GM21360 (cell line): ENCODE measurements at regions not wholly inside any gene's neighbourhood (a gene's known extent, or its start where the extent isn't known, plus 50 kb on each side); places are given as distances from the start of the nearest gene placed in this dataset.
"Not testable (repeated sequence)": the region's sequence is repeated elsewhere in the genome, so short reads cannot be mapped to it uniquely, and the experiment has no call there.

ENCODE experiments used
- ATAC-seq: cut with Tn5 transposase; IDR thresholded peaks from one replicate; pipeline ENCODE4 v1.9.1; 2021; ENCODE audit warnings: mild to moderate bottlenecking, moderate library complexity; ENCODE audit not compliant: unreplicated experiment

GRCh38 chr3:144771381-144771870 lies 799.8 kb downstream of the DIPK2A start:
- ATAC-seq: no peak

- ATAC-seq: no peak
Observed at GRCh38 chr3:144772372-144772771, 800.7 kb downstream of the DIPK2A start.

- no peak for ATAC-seq
Observed at GRCh38 chr3:144773350-144773749, 801.7 kb downstream of the DIPK2A start.

GRCh38 chr3:144774897-144775296 lies 803.3 kb downstream of the DIPK2A start:
- no peak for ATAC-seq

- ATAC-seq: no peak
Observed at GRCh38 chr3:144775551-144775950, 803.9 kb downstream of the DIPK2A start.

- ATAC-seq: no peak
Observed at GRCh38 chr3:144777906-144778305, 806.3 kb downstream of the DIPK2A start.

- no peak for ATAC-seq
Observed at GRCh38 chr3:144791034-144791433, 819.4 kb downstream of the DIPK2A start.

GRCh38 chr3:144801890-144802289 lies 830.3 kb downstream of the DIPK2A start:
- ATAC-seq: no peak

- peak; percentile 31 for ATAC-seq
Observed at GRCh38 chr3:144809380-144809779, 837.8 kb downstream of the DIPK2A start.

- peak; percentile 93 for ATAC-seq
Observed at GRCh38 chr3:144810160-144810559, 838.5 kb downstream of the DIPK2A start.

- no peak for ATAC-seq
Observed at GRCh38 chr3:144815655-144816054, 844.0 kb downstream of the DIPK2A start.

GRCh38 chr3:144816323-144816722 lies 844.7 kb downstream of the DIPK2A start:
- no peak for ATAC-seq

- no peak for ATAC-seq
Observed at GRCh38 chr3:144818973-144819372, 847.4 kb downstream of the DIPK2A start.

GRCh38 chr3:144820232-144820631 lies 848.6 kb downstream of the DIPK2A start:
- not testable (repeated sequence) for ATAC-seq

GRCh38 chr3:144820726-144821125 lies 849.1 kb downstream of the DIPK2A start:
- no peak for ATAC-seq

- ATAC-seq: no peak
Observed at GRCh38 chr3:144821583-144821982, 850.0 kb downstream of the DIPK2A start.

- ATAC-seq: no peak
Observed at GRCh38 chr3:144822671-144823070, 851.0 kb downstream of the DIPK2A start.

- no peak for ATAC-seq
Observed at GRCh38 chr3:144831955-144832716, 860.5 kb downstream of the DIPK2A start.

- no peak for ATAC-seq
Observed at GRCh38 chr3:144839991-144840390, 868.4 kb downstream of the DIPK2A start.

GRCh38 chr3:144840866-144841265 lies 869.2 kb downstream of the DIPK2A start:
- no peak for ATAC-seq

GRCh38 chr3:144843099-144843498 lies 871.5 kb downstream of the DIPK2A start:
- ATAC-seq: no peak

GRCh38 chr3:144852999-144853398 lies 881.4 kb downstream of the DIPK2A start:
- ATAC-seq: no peak

- not testable (repeated sequence) for ATAC-seq
Observed at GRCh38 chr3:144854020-144854419, 882.4 kb downstream of the DIPK2A start.
